ENCODE measurements at regions not wholly inside any gene's neighbourhood (a gene's known extent, or its start where the extent isn't known, plus 50 kb on each side); places are given as distances from the start of the nearest gene placed in this dataset.

DNA sequence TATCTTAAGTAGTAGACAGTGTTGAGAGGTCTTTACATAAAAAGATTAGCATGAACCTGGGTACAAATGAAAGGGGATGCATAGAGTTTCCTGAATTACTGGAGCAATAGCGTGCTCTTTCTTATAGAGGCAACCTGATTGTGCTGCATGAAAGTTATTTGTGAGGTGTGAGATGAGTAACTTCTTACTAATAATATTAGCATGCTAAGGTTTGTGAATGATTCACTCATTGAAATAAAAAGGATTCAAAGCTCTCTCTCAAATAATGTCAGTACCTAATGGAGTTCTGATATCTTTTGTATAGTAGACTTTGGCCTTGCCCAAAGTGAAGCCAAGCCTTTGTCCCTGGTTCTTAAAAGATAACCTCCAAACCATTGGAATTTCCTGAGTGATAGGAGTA, 131.0 kb upstream of the CXXC4 start:
- TF ChIP-seq, protein P1, sequence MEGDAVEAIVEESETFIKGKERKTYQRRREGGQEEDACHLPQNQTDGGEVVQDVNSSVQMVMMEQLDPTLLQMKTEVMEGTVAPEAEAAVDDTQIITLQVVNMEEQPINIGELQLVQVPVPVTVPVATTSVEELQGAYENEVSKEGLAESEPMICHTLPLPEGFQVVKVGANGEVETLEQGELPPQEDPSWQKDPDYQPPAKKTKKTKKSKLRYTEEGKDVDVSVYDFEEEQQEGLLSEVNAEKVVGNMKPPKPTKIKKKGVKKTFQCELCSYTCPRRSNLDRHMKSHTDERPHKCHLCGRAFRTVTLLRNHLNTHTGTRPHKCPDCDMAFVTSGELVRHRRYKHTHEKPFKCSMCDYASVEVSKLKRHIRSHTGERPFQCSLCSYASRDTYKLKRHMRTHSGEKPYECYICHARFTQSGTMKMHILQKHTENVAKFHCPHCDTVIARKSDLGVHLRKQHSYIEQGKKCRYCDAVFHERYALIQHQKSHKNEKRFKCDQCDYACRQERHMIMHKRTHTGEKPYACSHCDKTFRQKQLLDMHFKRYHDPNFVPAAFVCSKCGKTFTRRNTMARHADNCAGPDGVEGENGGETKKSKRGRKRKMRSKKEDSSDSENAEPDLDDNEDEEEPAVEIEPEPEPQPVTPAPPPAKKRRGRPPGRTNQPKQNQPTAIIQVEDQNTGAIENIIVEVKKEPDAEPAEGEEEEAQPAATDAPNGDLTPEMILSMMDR (IDR thresholded peaks at IDR 0.05; ENCODE audit: unreplicated experiment), result no peak
- Mint-ChIP-seq H3K27me3 (ENCODE audit: unreplicated experiment) (peaks cover 2% of the 10 kb centered on the region), H3K4me3 (ENCODE audit: unreplicated experiment) (no peak overlapping the region), H3K27ac (ENCODE audit: unreplicated experiment) (no peak overlapping the region), H3K9me3 (ENCODE audit: unreplicated experiment) (no peaks in the 10 kb centered on the region), H3K4me1 (ENCODE audit: unreplicated experiment) (no peaks in the 10 kb centered on the region), H3K36me3 (ENCODE audit: low read depth, unreplicated experiment) (no peaks in the 10 kb centered on the region)
- DNase-seq (ENCODE audit: low spot score), result no peak

- Mint-ChIP-seq H3K9me3 (ENCODE audit: unreplicated experiment) (no peaks in the 10 kb centered on the region), H3K36me3 (ENCODE audit: low read depth, unreplicated experiment) (no peaks in the 10 kb centered on the region), H3K27ac (ENCODE audit: unreplicated experiment) (no peak overlapping the region), H3K4me1 (ENCODE audit: unreplicated experiment) (no peaks in the 10 kb centered on the region), H3K27me3 (ENCODE audit: unreplicated experiment) (no peaks in the 10 kb centered on the region), H3K4me3 (ENCODE audit: unreplicated experiment) (no peak overlapping the region)
- DNase-seq (ENCODE audit: low spot score), result no peak
- TF ChIP-seq, protein P1 (IDR thresholded peaks at IDR 0.05; ENCODE audit: unreplicated experiment), result no peak
Observed at GRCh38 chr4:104629601-104630000, 134.9 kb upstream of the CXXC4 start.

- H3K4me3 Mint-ChIP-seq (ENCODE audit: unreplicated experiment), result no peak overlapping the region
- no peaks in the 10 kb centered on the region for H3K9me3 Mint-ChIP-seq (ENCODE audit: unreplicated experiment)
- no peak for DNase-seq (ENCODE audit: low spot score)
- no peaks in the 10 kb centered on the region for H3K4me1 Mint-ChIP-seq (ENCODE audit: unreplicated experiment)
- no peaks in the 10 kb centered on the region for H3K27me3 Mint-ChIP-seq (ENCODE audit: unreplicated experiment)
- no peak overlapping the region for H3K27ac Mint-ChIP-seq (ENCODE audit: unreplicated experiment)
- H3K36me3 Mint-ChIP-seq (ENCODE audit: low read depth, unreplicated experiment), result no peaks in the 10 kb centered on the region
- TF ChIP-seq, protein P1 (IDR thresholded peaks at IDR 0.05; ENCODE audit: unreplicated experiment), result no peak
Observed at GRCh38 chr4:104630272-104630671, 135.6 kb upstream of the CXXC4 start.

DNA sequence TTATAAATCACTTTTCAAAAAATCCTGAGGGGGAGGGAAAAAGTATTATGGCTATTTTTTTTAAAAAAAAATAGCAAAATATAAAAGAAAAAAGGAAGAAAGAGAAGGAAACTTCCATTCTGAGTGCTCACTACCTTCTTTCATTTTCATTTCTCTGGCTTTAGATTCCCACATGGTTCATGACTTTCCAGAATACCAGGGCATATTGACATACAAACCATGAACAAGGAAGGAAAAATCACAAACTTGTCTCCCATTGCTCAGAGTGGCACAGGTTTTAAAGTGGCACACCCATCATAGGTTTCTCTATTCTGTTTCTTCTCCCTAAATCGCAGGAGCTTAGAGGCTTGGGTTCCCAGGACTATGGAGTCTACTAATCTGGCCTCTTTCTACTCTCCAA, 136.3 kb upstream of the CXXC4 start:
- Mint-ChIP-seq H3K4me1 (ENCODE audit: unreplicated experiment) (peaks cover 2% of the 10 kb centered on the region), H3K27ac (ENCODE audit: unreplicated experiment) (no peak overlapping the region)
- TF ChIP-seq, protein P1 (IDR thresholded peaks at IDR 0.05; ENCODE audit: unreplicated experiment), result no peak

DNA sequence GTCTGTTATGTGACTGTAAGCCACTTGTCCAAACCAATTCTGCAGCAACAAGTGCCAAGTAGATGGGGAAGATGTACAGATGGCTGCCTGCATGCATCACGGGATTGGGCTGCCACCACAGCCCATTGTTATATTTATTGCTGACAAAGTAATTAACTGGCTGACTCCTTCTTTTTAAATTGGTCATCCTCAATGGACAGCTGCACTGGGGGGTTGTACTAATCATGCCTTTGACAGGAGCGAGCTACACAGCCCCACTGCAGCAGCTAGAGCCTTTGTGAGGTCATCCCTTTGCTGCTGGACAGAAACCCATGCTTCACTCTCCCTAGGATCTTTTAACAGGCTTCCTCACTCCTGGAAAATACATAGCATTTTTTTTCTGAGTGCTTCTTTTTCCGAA, 146.7 kb upstream of the CXXC4 start:
- Mint-ChIP-seq H3K27ac (ENCODE audit: unreplicated experiment) (no peak overlapping the region), H3K4me1 (ENCODE audit: unreplicated experiment) (no peaks in the 10 kb centered on the region), H3K27me3 (ENCODE audit: unreplicated experiment) (no peaks in the 10 kb centered on the region), H3K9me3 (ENCODE audit: unreplicated experiment) (no peaks in the 10 kb centered on the region), H3K36me3 (ENCODE audit: low read depth, unreplicated experiment) (no peaks in the 10 kb centered on the region), H3K4me3 (ENCODE audit: unreplicated experiment) (no peak overlapping the region)
- TF ChIP-seq, protein P1 (IDR thresholded peaks at IDR 0.05; ENCODE audit: unreplicated experiment), result no peak
- DNase-seq (ENCODE audit: low spot score), result no peak

More for the DNA sequence above, 136.3 kb upstream of the CXXC4 start:
- Mint-ChIP-seq H3K27me3 (ENCODE audit: unreplicated experiment) (no peaks in the 10 kb centered on the region), H3K9me3 (ENCODE audit: unreplicated experiment) (no peaks in the 10 kb centered on the region), H3K4me3 (ENCODE audit: unreplicated experiment) (no peak overlapping the region), H3K36me3 (ENCODE audit: low read depth, unreplicated experiment) (no peaks in the 10 kb centered on the region)
- DNase-seq (ENCODE audit: low spot score), result no peak
